SJCRH30 (cell line): ENCODE measurements at regions not wholly inside any gene's neighbourhood (a gene's known extent, or its start where the extent isn't known, plus 50 kb on each side); places are given as distances from the start of the nearest gene placed in this dataset.

Experiments
- DNase-seq, 2 experiments: peaks; one replicate each; pipeline ENCODE4 v3.0.0-alpha.2; 2015 to 2020
- H3K27ac ChIP-seq: fragments of 250-450 bp; sonication (Bioruptor Pico); 2 replicates; pipeline ENCODE4 v1.5.1; 2020; ENCODE audit warnings: mild to moderate bottlenecking, moderate library complexity
- H3K27me3 ChIP-seq: fragments of 250-450 bp; sonication (Bioruptor Pico); 2 replicates; pipeline ENCODE4 v1.5.1; 2020; ENCODE audit warnings: mild to moderate bottlenecking, moderate library complexity
- H3K36me3 ChIP-seq: fragments of 250-450 bp; sonication (Bioruptor Pico); 2 replicates; pipeline ENCODE4 v1.5.1; 2020; ENCODE audit warnings: mild to moderate bottlenecking, moderate library complexity
- H3K4me1 ChIP-seq: fragments of 250-450 bp; sonication (Bioruptor Pico); 2 replicates; pipeline ENCODE4 v1.5.1; 2020; ENCODE audit warnings: mild to moderate bottlenecking, moderate library complexity
- H3K4me3 ChIP-seq: fragments of 250-450 bp; sonication (Bioruptor Pico); 2 replicates; pipeline ENCODE4 v1.5.1; 2020; ENCODE audit warnings: mild to moderate bottlenecking, moderate library complexity
- H3K9me3 ChIP-seq: fragments of 250-450 bp; sonication (Bioruptor Pico); replicated peaks from 2 replicates; pipeline ENCODE4 v1.5.1; 2020; ENCODE audit warnings: mild to moderate bottlenecking, moderate library complexity

- Histone ChIP-seq H3K27me3 (no peaks in the 10 kb centered on the region), H3K27ac (no peak overlapping the region), H3K4me3 (no peak overlapping the region), H3K36me3 (no peaks in the 10 kb centered on the region), H3K9me3 (no peaks in the 10 kb centered on the region), H3K4me1 (no peaks in the 10 kb centered on the region)
- DNase-seq, result no peak
Observed at GRCh38 chr13:63081400-63082014, 1665.9 kb upstream of the PCDH20 start.

GRCh38 chr13:63075126-63075525, 1659.5 kb upstream of the PCDH20 start:
- Histone ChIP-seq H3K4me3 (no peak overlapping the region), H3K36me3 (no peaks in the 10 kb centered on the region), H3K9me3 (no peaks in the 10 kb centered on the region), H3K4me1 (no peaks in the 10 kb centered on the region), H3K27ac (no peak overlapping the region), H3K27me3 (no peaks in the 10 kb centered on the region)
- DNase-seq, result no peak

- no peaks in the 10 kb centered on the region for H3K36me3 ChIP-seq
- no peaks in the 10 kb centered on the region for H3K27me3 ChIP-seq
- DNase-seq, result no peak
- H3K27ac ChIP-seq, result no peak overlapping the region
- H3K9me3 ChIP-seq, result no peaks in the 10 kb centered on the region
- H3K4me3 ChIP-seq, result no peak overlapping the region
- H3K4me1 ChIP-seq, result no peaks in the 10 kb centered on the region
Observed at GRCh38 chr13:63050287-63050686, 1634.6 kb upstream of the PCDH20 start.

GRCh38 chr13:63048653-63049052, 1633.0 kb upstream of the PCDH20 start:
- H3K36me3 ChIP-seq, result no peaks in the 10 kb centered on the region
- no peaks in the 10 kb centered on the region for H3K27me3 ChIP-seq
- H3K9me3 ChIP-seq, result no peaks in the 10 kb centered on the region
- H3K27ac ChIP-seq, result no peak overlapping the region
- H3K4me1 ChIP-seq, result no peaks in the 10 kb centered on the region
- no peak for DNase-seq
- no peak overlapping the region for H3K4me3 ChIP-seq

GRCh38 chr13:63044589-63045313, 1629.1 kb upstream of the PCDH20 start:
- Histone ChIP-seq H3K27ac (no peak overlapping the region), H3K4me3 (no peak overlapping the region), H3K4me1 (no peaks in the 10 kb centered on the region), H3K36me3 (no peaks in the 10 kb centered on the region), H3K27me3 (no peaks in the 10 kb centered on the region), H3K9me3 (no peaks in the 10 kb centered on the region)
- no peak for DNase-seq

- no peak overlapping the region for H3K27ac ChIP-seq
- DNase-seq, result no peak
- H3K9me3 ChIP-seq, result no peaks in the 10 kb centered on the region
- H3K27me3 ChIP-seq, result no peaks in the 10 kb centered on the region
- H3K36me3 ChIP-seq, result no peaks in the 10 kb centered on the region
- no peaks in the 10 kb centered on the region for H3K4me1 ChIP-seq
- no peak overlapping the region for H3K4me3 ChIP-seq
Observed at GRCh38 chr13:63042686-63043085, 1627.0 kb upstream of the PCDH20 start.

- Histone ChIP-seq H3K9me3 (no peaks in the 10 kb centered on the region), H3K27me3 (no peaks in the 10 kb centered on the region), H3K4me1 (no peaks in the 10 kb centered on the region), H3K27ac (no peak overlapping the region), H3K36me3 (no peaks in the 10 kb centered on the region), H3K4me3 (no peak overlapping the region)
- no peak for DNase-seq
Observed at GRCh38 chr13:63041640-63042414, 1626.2 kb upstream of the PCDH20 start.

- Histone ChIP-seq H3K27ac (no peak overlapping the region), H3K27me3 (no peaks in the 10 kb centered on the region), H3K36me3 (no peaks in the 10 kb centered on the region), H3K4me3 (no peak overlapping the region), H3K4me1 (peaks cover 28% of the 10 kb centered on the region), H3K9me3 (no peaks in the 10 kb centered on the region; the same call in 1 of the 2 replicates)
- DNase-seq, result no peak
Observed at GRCh38 chr13:63026285-63026797, 1610.7 kb upstream of the PCDH20 start.

- Histone ChIP-seq H3K9me3 (no peaks in the 10 kb centered on the region; the same call in 1 of the 2 replicates), H3K36me3 (no peaks in the 10 kb centered on the region), H3K27ac (no peak overlapping the region), H3K27me3 (no peaks in the 10 kb centered on the region), H3K4me3 (no peak overlapping the region), H3K4me1 (peaks cover 28% of the 10 kb centered on the region)
- no peak for DNase-seq
Observed at GRCh38 chr13:63025741-63026140, 1610.1 kb upstream of the PCDH20 start.

- Histone ChIP-seq H3K36me3 (no peaks in the 10 kb centered on the region), H3K4me1 (peaks cover 28% of the 10 kb centered on the region), H3K9me3 (no peaks in the 10 kb centered on the region; the same call in 1 of the 2 replicates), H3K27me3 (no peaks in the 10 kb centered on the region), H3K27ac (peak overlapping the region; percentile 71), H3K4me3 (no peak overlapping the region)
- DNase-seq, result peak; percentile 54 to 88
Observed at GRCh38 chr13:63024458-63024857, 1608.8 kb upstream of the PCDH20 start.

- H3K27ac ChIP-seq, result peak overlapping the region; percentile 24
- peaks cover 11% of the 10 kb centered on the region; the same call in 1 of the 2 replicates for H3K9me3 ChIP-seq
- peak; percentile 72 to 83 for DNase-seq
- peaks cover 13% of the 10 kb centered on the region; the same call in 1 of the 2 replicates for H3K4me1 ChIP-seq
- H3K27me3 ChIP-seq, result no peaks in the 10 kb centered on the region
- H3K36me3 ChIP-seq, result no peaks in the 10 kb centered on the region
- H3K4me3 ChIP-seq, result no peak overlapping the region
Observed at GRCh38 chr13:63011996-63012395, 1596.3 kb upstream of the PCDH20 start.

- no peaks in the 10 kb centered on the region for H3K27me3 ChIP-seq
- no peak overlapping the region for H3K4me3 ChIP-seq
- H3K9me3 ChIP-seq, result peaks cover 11% of the 10 kb centered on the region; the same call in 1 of the 2 replicates
- no peak overlapping the region for H3K27ac ChIP-seq
- H3K36me3 ChIP-seq, result no peaks in the 10 kb centered on the region
- H3K4me1 ChIP-seq, result peaks cover 13% of the 10 kb centered on the region; the same call in 1 of the 2 replicates
- DNase-seq, result no peak
Observed at GRCh38 chr13:63010072-63010658, 1594.5 kb upstream of the PCDH20 start.

- Histone ChIP-seq H3K27me3 (no peaks in the 10 kb centered on the region), H3K4me3 (no peak overlapping the region), H3K4me1 (no peaks in the 10 kb centered on the region), H3K36me3 (no peaks in the 10 kb centered on the region), H3K27ac (no peak overlapping the region), H3K9me3 (peaks cover 7% of the 10 kb centered on the region; the same call in 1 of the 2 replicates)
- no peak for DNase-seq
Observed at GRCh38 chr13:63005625-63006024, 1590.0 kb upstream of the PCDH20 start.

GRCh38 chr13:62997696-62998095, 1582.0 kb upstream of the PCDH20 start:
- Histone ChIP-seq H3K27me3 (no peaks in the 10 kb centered on the region), H3K4me1 (no peaks in the 10 kb centered on the region), H3K27ac (no peak overlapping the region), H3K36me3 (no peaks in the 10 kb centered on the region), H3K9me3 (no peaks in the 10 kb centered on the region), H3K4me3 (no peak overlapping the region)
- no peak for DNase-seq
